HUES64 (cell line): ENCODE measurements at regions not wholly inside any gene's neighbourhood (a gene's known extent, or its start where the extent isn't known, plus 50 kb on each side); places are given as distances from the start of the nearest gene placed in this dataset.

ENCODE experiments used
- H3K27ac ChIP-seq: 2 replicates; pipeline ENCODE4 v1.7.0; 2013; ENCODE audit warnings: low read depth, low read length, inconsistent platforms
- H3K27me3 ChIP-seq: 2 replicates; pipeline ENCODE4 v1.6.1; 2013; ENCODE audit warnings: mild to moderate bottlenecking, low read length; ENCODE audit not compliant: insufficient read depth
- H3K36me3 ChIP-seq: 2 replicates; pipeline ENCODE4 v1.6.1; 2013; ENCODE audit warnings: mild to moderate bottlenecking, low read length; ENCODE audit not compliant: insufficient read depth
- H3K4me1 ChIP-seq: 2 replicates; pipeline ENCODE4 v1.6.1; 2013; ENCODE audit warnings: mild to moderate bottlenecking, low read length, moderate library complexity; ENCODE audit not compliant: insufficient read depth
- H3K4me3 ChIP-seq: 2 replicates; pipeline ENCODE4 v1.5.1; 2013; ENCODE audit warnings: mild to moderate bottlenecking, low read length, moderate library complexity
- H3K9ac ChIP-seq: 2 replicates; pipeline ENCODE4 v1.6.1; 2013; ENCODE audit warnings: mild to moderate bottlenecking, low read depth, low read length
- H3K9me3 ChIP-seq: 2 replicates; pipeline ENCODE4 v1.6.1; 2013; ENCODE audit warnings: low read depth, low read length; ENCODE audit not compliant: insufficient read depth
- WGBS: fragments of 150-250, 120-280 bp; methylation state at CpG from one replicate; pipeline ENCODE4 v1.1.7; 2013; ENCODE audit warnings: missing lambda C conversion rate; 5-methylcytosine and 5-hydroxymethylcytosine counted together

GRCh38 chr13:89923736-89924135 is 1423.8 kb upstream of the MIR17HG start:
- Histone ChIP-seq H3K4me1 (peaks cover 10% of the 10 kb centered on the region), H3K9me3 (no peaks in the 10 kb centered on the region), H3K36me3 (no peaks in the 10 kb centered on the region), H3K27me3 (no peaks in the 10 kb centered on the region), H3K9ac (no peak overlapping the region), H3K4me3 (no peak overlapping the region), H3K27ac (no peak overlapping the region)
- 91% methylated on average over 2 of the region's 2 CpGs for WGBS

DNA sequence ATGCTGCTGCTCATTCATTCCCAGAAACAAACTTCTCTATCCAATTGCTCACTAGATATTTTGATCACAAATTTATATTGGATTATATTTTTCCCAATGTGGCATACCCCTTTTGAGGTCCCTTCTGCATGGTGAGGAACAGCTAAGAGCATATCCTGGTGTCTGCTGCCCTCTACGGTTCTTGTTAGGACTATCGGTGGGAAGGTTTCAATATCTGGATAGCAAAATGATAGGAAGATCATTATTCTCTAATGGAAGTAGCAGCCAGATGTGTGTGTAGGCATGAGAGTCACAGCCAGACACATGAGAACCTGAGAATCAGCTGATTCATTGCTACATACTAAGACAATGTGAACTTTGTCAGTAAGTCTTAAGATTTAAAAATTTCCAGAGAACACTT is 1422.4 kb upstream of the MIR17HG start:
- no peak overlapping the region for H3K27ac ChIP-seq
- H3K9me3 ChIP-seq, result no peaks in the 10 kb centered on the region
- 73% methylated on average over 2 of the region's 2 CpGs for whole genome bisulfite sequencing
- H3K9ac ChIP-seq, result no peak overlapping the region
- H3K4me3 ChIP-seq, result no peak overlapping the region
- H3K4me1 ChIP-seq, result peaks cover 10% of the 10 kb centered on the region
- no peaks in the 10 kb centered on the region for H3K36me3 ChIP-seq
- H3K27me3 ChIP-seq, result no peaks in the 10 kb centered on the region

DNA sequence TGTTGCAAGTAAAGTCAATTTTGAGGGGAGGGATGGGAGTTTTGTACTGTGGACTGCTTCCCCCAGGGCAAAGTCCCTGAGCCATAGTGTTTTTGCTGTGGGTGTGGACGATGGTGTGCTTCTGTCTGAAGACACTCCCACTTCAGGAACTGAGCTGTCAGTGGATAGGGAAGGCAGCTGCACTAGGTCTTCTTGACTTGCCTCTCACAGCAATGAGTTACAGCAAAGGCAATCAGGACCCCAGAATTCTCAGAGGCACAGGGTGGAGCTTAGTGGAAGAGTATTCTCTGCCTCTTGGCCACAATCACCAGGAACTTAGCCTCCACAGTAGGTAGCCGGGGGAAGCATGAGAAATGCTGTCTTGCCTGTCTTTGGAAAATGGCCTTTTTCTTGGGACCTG is 1416.6 kb upstream of the MIR17HG start:
- WGBS, result 84% methylated on average over 2 of the region's 2 CpGs

DNA sequence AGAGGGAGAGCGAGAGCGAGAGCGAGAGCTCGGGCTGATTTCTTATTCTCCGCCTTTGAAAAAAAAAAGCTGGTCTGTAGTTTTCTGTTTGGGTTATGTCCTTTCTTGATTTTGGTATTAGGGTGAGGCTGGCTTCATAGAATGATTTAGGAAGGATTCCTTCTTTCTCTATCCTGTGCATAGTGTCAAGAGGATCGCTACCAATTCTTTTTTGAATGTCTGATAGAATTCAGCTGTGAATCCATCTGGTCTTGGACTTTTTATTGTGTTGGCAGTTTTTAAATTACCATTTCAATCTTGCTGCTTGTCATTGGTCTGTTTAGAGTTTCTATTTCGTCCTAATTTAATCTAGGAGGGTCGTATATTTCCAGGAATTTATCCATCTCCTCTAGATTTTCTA is 1414.6 kb upstream of the MIR17HG start:
- no peaks in the 10 kb centered on the region for H3K9me3 ChIP-seq
- no peaks in the 10 kb centered on the region for H3K4me1 ChIP-seq
- H3K9ac ChIP-seq, result no peak overlapping the region
- 98% methylated on average over 6 of the region's 8 CpGs for WGBS
- H3K4me3 ChIP-seq, result no peak overlapping the region
- no peak overlapping the region for H3K27ac ChIP-seq
- H3K27me3 ChIP-seq, result no peaks in the 10 kb centered on the region
- no peaks in the 10 kb centered on the region for H3K36me3 ChIP-seq

More for the DNA sequence above, 1416.6 kb upstream of the MIR17HG start:
- Histone ChIP-seq H3K4me1 (no peaks in the 10 kb centered on the region), H3K27ac (no peak overlapping the region), H3K4me3 (no peak overlapping the region), H3K27me3 (no peaks in the 10 kb centered on the region), H3K9ac (no peak overlapping the region), H3K36me3 (no peaks in the 10 kb centered on the region), H3K9me3 (no peaks in the 10 kb centered on the region)

DNA sequence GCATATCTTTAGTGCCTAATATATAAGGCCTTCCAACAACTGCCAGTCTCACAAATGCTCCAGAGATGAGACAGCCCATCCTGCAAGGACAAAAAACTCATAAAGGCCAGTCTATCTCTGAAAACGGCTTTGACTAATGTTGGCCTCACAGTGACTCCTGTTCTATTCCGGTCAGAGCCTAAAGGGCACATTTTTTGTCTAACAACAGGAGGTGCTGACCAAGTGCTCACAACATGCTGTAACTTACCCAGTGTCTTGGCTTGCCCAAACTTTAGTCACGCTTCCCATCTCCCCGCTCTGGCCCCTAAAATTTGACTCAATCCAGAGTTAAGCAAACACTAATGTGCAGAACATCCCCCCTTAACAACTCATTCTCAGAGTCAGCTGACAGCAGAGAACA is 1411.2 kb upstream of the MIR17HG start:
- Histone ChIP-seq H3K9me3 (no peaks in the 10 kb centered on the region), H3K27ac (no peak overlapping the region), H3K36me3 (no peaks in the 10 kb centered on the region), H3K4me1 (no peaks in the 10 kb centered on the region), H3K4me3 (no peak overlapping the region), H3K9ac (no peak overlapping the region), H3K27me3 (no peaks in the 10 kb centered on the region)
- WGBS, result 94% methylated on average over 4 of the region's 4 CpGs

DNA sequence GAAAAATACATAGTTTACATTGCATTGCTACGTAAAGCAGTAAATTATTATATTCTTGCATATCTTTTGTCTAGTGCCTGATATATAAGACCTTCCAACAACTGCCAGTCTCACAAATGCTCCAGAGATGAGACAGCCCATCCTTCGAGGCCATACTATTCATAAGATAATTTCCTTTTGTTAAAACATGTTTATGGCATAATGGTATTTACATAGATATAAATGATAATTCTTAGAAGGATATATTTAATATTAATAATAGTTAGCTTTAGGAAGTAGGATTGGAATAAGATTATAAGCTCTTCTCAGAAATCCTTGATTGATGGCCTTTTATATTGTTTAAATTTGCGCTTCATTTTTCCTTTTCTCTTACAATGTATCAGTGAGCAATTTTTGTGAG is 1410.1 kb upstream of the MIR17HG start:
- no peaks in the 10 kb centered on the region for H3K36me3 ChIP-seq
- H3K4me3 ChIP-seq, result no peak overlapping the region
- H3K9ac ChIP-seq, result no peak overlapping the region
- H3K27ac ChIP-seq, result no peak overlapping the region
- 100% methylated on average over 2 of the region's 3 CpGs for WGBS
- H3K9me3 ChIP-seq, result no peaks in the 10 kb centered on the region
- H3K4me1 ChIP-seq, result no peaks in the 10 kb centered on the region
- H3K27me3 ChIP-seq, result no peaks in the 10 kb centered on the region

GRCh38 chr13:89940383-89940782 is 1407.1 kb upstream of the MIR17HG start:
- H3K27ac ChIP-seq, result no peak overlapping the region
- no peak overlapping the region for H3K9ac ChIP-seq
- H3K27me3 ChIP-seq, result no peaks in the 10 kb centered on the region
- H3K36me3 ChIP-seq, result no peaks in the 10 kb centered on the region
- WGBS, result 88% methylated on average over 1 of the region's 1 CpG
- H3K4me1 ChIP-seq, result no peaks in the 10 kb centered on the region
- H3K9me3 ChIP-seq, result no peaks in the 10 kb centered on the region
- H3K4me3 ChIP-seq, result no peak overlapping the region

- Histone ChIP-seq H3K27me3 (no peaks in the 10 kb centered on the region), H3K9ac (no peak overlapping the region), H3K4me1 (no peaks in the 10 kb centered on the region), H3K27ac (no peak overlapping the region), H3K36me3 (no peaks in the 10 kb centered on the region), H3K4me3 (no peak overlapping the region), H3K9me3 (no peaks in the 10 kb centered on the region)
These were observed 1404.3 kb upstream of the MIR17HG start for GRCh38 chr13:89943139-89943538.

DNA sequence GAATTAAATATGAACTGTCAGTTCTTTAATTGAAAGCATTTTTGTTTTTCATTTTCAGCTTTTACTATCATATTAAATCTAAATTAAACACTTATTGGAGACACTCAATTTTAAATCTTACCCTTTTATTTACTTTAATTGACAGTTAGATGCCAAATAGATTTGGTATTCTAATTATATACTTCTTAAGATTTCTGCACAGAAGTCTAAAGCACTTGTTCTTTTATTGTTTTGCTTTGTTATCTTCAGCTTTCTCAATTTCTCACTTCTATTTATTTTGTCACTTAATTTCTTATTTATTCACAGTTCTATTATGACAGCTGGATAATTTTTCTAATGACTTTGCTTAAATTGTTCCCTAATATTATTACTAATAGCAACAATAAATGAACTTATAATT is 1397.3 kb upstream of the MIR17HG start:
- Histone ChIP-seq H3K9me3 (no peaks in the 10 kb centered on the region), H3K27ac (no peak overlapping the region), H3K36me3 (no peaks in the 10 kb centered on the region), H3K4me3 (no peak overlapping the region), H3K4me1 (no peaks in the 10 kb centered on the region), H3K9ac (no peak overlapping the region), H3K27me3 (no peaks in the 10 kb centered on the region)

GRCh38 chr13:89951341-89951740 is 1396.1 kb upstream of the MIR17HG start:
- Histone ChIP-seq H3K4me1 (no peaks in the 10 kb centered on the region), H3K36me3 (no peaks in the 10 kb centered on the region), H3K4me3 (no peak overlapping the region), H3K27me3 (no peaks in the 10 kb centered on the region), H3K9me3 (no peaks in the 10 kb centered on the region), H3K9ac (no peak overlapping the region), H3K27ac (no peak overlapping the region)
- 90% methylated on average over 3 of the region's 3 CpGs for WGBS

DNA sequence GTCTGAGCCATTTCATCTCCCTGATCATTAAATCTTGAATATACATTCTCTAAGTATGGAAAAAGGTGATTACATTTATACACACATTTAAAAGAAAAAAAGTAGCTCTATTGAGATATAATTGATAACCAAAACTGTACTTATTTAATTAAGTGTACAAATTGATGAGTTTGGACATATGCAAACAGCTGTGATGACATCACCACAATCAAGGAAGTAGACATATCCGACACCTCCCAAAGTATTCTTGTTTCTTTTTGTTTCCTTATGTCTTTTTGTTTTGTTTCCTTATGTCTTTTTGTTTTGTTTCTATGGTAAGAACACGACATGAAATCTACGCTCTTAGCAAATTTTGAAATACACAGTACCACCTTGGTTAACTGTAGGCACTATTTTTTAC is 1393.9 kb upstream of the MIR17HG start:
- Histone ChIP-seq H3K9ac (no peak overlapping the region), H3K27me3 (no peaks in the 10 kb centered on the region), H3K27ac (no peak overlapping the region), H3K9me3 (no peaks in the 10 kb centered on the region), H3K4me3 (no peak overlapping the region), H3K36me3 (no peaks in the 10 kb centered on the region), H3K4me1 (no peaks in the 10 kb centered on the region)
- WGBS, result 100% methylated on average over 2 of the region's 3 CpGs

GRCh38 chr13:89955773-89956172 is 1391.7 kb upstream of the MIR17HG start:
- no CpG with 5 or more reads among the region's 1 CpG for WGBS
- no peaks in the 10 kb centered on the region for H3K4me1 ChIP-seq
- H3K9ac ChIP-seq, result no peak overlapping the region
- H3K27me3 ChIP-seq, result no peaks in the 10 kb centered on the region
- no peaks in the 10 kb centered on the region for H3K9me3 ChIP-seq
- H3K36me3 ChIP-seq, result no peaks in the 10 kb centered on the region
- H3K4me3 ChIP-seq, result no peak overlapping the region
- no peak overlapping the region for H3K27ac ChIP-seq
